Astrocyte (in vitro differentiated cells and primary cell): ENCODE measurements at regions not wholly inside any gene's neighbourhood (a gene's known extent, or its start where the extent isn't known, plus 50 kb on each side); places are given as distances from the start of the nearest gene placed in this dataset.

Source experiments
- CTCF ChIP-seq: IDR thresholded peaks from 2 replicates; pipeline ENCODE4 v1.5.1; 2011; ENCODE audit warnings: low read depth, mild to moderate bottlenecking, inconsistent platforms, low read length, moderate library complexity; ENCODE audit not compliant: insufficient read depth
- EZH2 ChIP-seq: IDR thresholded peaks from 2 replicates; pipeline ENCODE4 v1.6.1; 2012; ENCODE audit warnings: mild to moderate bottlenecking, low read length, inconsistent platforms; ENCODE audit not compliant: insufficient read depth

GRCh38 chr1:64368344-64368743 lies 101.6 kb upstream of the CACHD1 start:
- TF ChIP-seq CTCF (no peak), EZH2 (no peak)
